NCI-H69 (cell line): ENCODE measurements at regions not wholly inside any gene's neighbourhood (a gene's known extent, or its start where the extent isn't known, plus 50 kb on each side); places are given as distances from the start of the nearest gene placed in this dataset.
"Not testable (repeated sequence)": the region's sequence is repeated elsewhere in the genome, so short reads cannot be mapped to it uniquely, and the experiment has no call there.

Experiments
- DNase-seq: peaks from one replicate; lab custom pipeline; 2025; lab: John Stamatoyannopoulos, UW

GRCh38 chr10:124213471-124213870 lies 120.1 kb upstream of the CHST15 start:
- DNase-seq: no peak

- DNase-seq: no peak
Measured at GRCh38 chr10:124212702-124213101, 119.3 kb upstream of the CHST15 start.

DNA sequence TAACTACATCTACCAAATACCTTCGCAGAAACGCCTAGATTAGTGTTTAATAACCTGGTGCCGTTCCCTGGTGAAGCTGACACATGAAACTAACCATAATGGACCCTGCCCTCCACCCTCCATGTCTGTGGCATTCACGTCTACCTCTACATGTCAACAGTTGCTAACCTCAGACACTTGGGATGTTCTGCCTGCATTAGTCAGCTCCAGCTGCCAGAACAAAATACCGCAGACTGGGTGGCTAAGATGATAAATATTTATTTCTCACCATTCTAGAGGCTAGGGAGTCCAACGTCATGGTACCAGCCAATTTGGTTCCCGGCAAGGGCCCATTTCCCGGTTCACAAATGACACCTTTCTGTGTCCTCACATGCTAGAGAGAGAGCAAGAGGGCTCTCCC lies 118.5 kb upstream of the CHST15 start:
- DNase-seq: no peak

GRCh38 chr10:124210263-124210662 lies 116.9 kb upstream of the CHST15 start:
- DNase-seq: peak; percentile 81

- no peak for DNase-seq
Measured at GRCh38 chr10:124207391-124207790, 114.0 kb upstream of the CHST15 start.

DNA sequence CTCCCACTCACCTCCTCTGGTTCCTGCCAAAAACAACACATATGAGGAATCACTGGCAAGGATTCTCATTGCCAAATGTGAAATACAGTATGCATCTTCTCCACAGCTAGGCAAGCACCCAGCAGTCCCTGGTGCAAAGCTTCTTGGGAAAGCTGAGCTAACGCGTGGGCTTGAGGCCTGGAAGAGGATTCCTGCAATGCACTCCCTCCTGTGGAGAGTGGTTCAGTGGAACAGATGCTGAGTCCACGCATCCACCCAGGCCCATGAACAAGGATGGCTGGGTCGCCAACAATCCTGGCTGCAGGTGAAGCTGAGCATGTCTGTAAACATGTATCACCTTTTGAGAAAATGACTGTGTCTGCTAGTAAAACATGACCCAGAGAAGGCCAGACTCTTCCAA lies 113.2 kb upstream of the CHST15 start:
- DNase-seq: no peak

DNA sequence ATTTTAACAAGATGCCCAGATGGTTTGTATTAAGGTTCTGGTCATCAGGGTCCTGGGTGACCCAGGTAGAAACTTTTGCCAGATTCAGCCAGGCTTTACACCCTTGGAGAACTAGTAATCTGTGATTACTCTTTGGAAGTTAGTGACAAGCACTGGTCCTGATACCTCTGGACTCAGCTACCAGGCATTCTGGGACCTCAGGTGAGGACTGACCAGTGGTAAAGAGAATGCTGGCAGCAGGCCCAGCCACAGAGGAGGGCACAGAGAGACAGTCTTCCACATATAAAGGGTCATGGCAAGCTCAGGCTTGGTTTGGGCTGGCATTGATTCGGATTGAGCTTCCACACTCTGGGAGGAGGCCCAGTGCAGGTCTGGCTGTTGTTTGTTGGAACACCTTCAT lies 112.0 kb upstream of the CHST15 start:
- no peak for DNase-seq

- peak; percentile 1 for DNase-seq
Measured at GRCh38 chr10:124204726-124205125, 111.3 kb upstream of the CHST15 start.

- DNase-seq: no peak
Measured at GRCh38 chr10:124200011-124200410, 106.6 kb upstream of the CHST15 start.

DNA sequence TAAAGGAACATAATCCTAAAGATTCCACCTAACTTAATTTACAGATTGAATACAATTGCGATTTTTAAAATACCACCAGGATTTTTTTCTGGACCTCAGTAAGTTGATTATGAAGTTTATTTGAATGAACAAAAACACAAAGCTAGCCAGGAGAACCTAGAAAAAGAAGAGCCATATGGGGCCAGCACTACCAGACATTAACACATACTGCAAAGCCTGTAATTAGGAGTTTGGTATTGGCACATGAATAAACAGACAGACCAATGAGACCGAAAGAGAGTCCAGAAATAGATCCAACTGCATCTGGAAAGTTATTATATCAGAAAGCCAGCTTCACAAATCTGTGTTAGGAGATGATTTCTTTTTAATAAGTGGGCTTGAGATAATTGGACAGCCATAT lies 105.5 kb upstream of the CHST15 start:
- peak; percentile 79 for DNase-seq

- peak; percentile 4 for DNase-seq
Measured at GRCh38 chr10:124198125-124198501, 104.7 kb upstream of the CHST15 start.

DNA sequence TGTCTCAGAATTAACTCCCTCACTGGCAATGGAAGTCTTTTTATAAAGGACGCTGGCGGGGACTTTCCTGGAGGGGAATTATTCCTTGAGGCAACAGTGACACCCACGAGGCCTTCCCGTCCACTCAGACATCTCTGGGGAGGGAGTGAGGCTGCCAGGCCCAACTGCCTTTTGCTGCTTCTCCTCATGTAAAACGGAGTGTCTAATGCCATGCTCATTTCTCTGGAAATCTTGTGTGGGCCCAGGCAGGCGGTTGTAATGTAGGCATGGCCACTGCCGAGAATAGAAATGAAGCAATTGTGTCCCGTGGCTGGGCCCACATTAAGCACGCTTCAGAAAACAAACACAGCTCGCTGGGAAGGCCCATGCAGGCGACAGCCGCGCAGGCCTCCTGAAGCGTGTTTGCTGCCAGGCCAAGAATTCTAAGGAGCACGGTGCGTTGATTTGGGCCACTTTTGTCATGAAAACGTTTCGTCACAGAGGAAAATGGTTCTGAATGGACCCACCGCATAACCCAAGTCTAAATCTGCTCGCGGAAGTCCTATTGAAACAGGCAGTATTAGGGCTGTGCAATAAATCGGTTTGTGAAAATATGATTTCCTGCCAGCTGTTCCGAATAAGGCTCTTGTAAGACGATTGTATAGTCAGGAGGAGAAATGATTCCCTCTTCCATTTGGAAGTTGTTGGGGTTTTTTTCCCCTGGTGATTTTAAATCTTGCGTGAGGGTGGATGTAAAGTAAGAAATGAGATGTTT lies 104.2 kb upstream of the CHST15 start:
- no peak for DNase-seq

GRCh38 chr10:124196659-124197058 lies 103.3 kb upstream of the CHST15 start:
- DNase-seq: no peak

- DNase-seq: no peak
Measured at GRCh38 chr10:124194199-124194824, 100.9 kb upstream of the CHST15 start.

- DNase-seq: no peak
Measured at GRCh38 chr10:124193309-124193696, 99.9 kb upstream of the CHST15 start.

GRCh38 chr10:124192664-124193308 lies 99.4 kb upstream of the CHST15 start:
- peak; percentile 5 for DNase-seq

DNA sequence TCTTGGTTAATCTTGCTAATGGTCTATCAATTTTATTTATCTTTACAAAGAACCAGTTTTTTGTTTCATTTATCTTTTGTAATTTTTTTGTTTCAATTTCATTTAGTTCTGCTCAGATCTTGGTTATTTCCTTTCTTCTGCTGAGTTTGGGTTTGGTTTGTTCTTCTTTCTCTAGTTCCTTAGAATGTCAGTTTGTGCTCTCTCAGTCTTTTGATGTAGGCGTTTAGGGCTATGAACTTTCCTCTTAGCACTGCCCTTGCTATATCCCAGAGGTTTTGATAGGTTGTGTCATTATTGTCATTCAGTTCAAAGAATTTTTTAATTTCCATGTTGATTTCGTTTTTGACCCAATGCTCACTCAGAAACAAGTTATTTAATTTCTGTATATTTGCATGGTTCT lies 97.1 kb upstream of the CHST15 start:
- not testable (repeated sequence) for DNase-seq

- no peak for DNase-seq
Measured at GRCh38 chr10:124186956-124187355, 93.6 kb upstream of the CHST15 start.

- no peak for DNase-seq
Measured at GRCh38 chr10:124185084-124185483, 91.7 kb upstream of the CHST15 start.

DNA sequence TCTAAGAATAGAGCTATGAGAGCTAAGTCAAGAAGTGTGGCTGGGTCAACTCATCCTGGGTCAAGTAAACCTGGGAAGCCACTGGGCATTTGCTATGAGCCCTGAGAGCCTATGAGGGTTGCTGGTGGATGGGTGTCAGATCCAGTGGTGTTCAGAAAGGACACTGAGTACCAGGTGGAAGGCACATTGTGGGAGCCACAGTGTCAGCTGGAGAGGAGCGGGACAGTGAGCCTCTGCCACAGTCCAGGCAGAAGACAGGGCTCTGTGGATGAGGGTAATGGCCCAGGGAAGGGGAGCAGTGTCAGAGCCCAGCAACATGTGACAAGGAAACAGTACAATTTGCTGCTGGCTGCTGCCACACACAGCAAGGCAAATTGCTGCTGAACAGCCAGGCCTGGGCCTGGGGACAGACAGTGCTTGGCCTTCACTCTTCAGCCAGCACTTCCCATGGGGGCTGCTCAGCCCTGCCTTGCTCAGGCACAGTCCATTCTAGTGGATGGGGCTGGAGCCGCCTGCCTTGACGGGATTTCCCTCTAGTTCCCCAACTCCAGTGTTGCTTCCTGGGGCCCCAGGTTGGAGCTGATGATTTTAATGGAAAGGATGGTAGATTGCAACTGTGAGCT lies 90.9 kb upstream of the CHST15 start:
- no peak for DNase-seq

GRCh38 chr10:124183617-124184016 lies 90.2 kb upstream of the CHST15 start:
- no peak for DNase-seq

DNA sequence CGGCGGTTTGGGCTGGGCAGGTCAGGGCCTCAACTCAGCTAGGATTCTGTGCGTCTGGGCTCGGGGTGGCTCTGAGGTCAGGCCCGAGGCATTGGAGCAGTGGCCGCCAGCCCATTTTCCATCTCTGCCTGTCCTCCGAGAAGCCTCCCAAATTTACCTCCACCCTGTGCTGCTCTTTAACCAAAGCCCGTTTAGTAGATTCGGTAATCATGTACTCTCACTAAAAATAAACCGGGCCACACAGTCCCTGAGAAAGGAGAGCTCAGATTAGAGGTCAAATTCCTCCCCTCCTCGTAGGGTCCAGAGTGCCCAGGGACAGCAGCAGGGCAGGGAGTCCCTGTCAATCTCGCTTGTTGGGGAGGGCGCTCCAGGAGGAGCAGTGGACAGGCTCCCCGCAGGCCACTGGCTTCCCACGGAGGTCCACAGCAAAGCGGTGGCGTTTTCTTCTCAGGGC lies 88.7 kb upstream of the CHST15 start:
- DNase-seq: no peak

GRCh38 chr10:124181656-124182055 lies 88.3 kb upstream of the CHST15 start:
- DNase-seq: no peak
